Heart right ventricle (tissue), 16 donors: ENCODE measurements at regions not wholly inside any gene's neighbourhood (a gene's known extent, or its start where the extent isn't known, plus 50 kb on each side); places are given as distances from the start of the nearest gene placed in this dataset.

Experiments
- ATAC-seq, 8 donors: fragments of 200-7000 bp; cut with Tn5 transposase; one replicate each; pipeline ENCODE4 v1.9.1; 2020; ENCODE audit warnings: mild to moderate bottlenecking in 8 of 8, moderate library complexity in 8 of 8, moderate number of reproducible peaks in 1 of 8
- DNase-seq, 2 donors: peaks; one replicate each; pipeline ENCODE4 v3.0.0-alpha.2; 2020
- H3K27ac ChIP-seq, 10 donors: fragments of 200-600 bp; sonication (generic) in 2 of 10; one replicate each; pipeline versions ENCODE4 v1.5.0 to v1.8.0; 2020 to 2022; ENCODE audit warnings: mild to moderate bottlenecking in 3 of 10
- H3K27me3 ChIP-seq, 7 donors: fragments of 200-600 bp; one replicate each; pipeline ENCODE4 v1.8.0; 2021 to 2022; ENCODE audit warnings: mild to moderate bottlenecking in 2 of 7
- H3K36me3 ChIP-seq, 9 donors: fragments of 200-600 bp; sonication (generic) in 1 of 9; one replicate each; pipeline versions ENCODE4 v1.5.0 to v1.8.0; 2020 to 2022; ENCODE audit warnings: mild to moderate bottlenecking in 2 of 9
- H3K4me1 ChIP-seq, 9 donors: fragments of 200-600 bp; sonication (generic) in 1 of 9; one replicate each; pipeline versions ENCODE4 v1.5.0 to v1.8.0; 2020 to 2022; ENCODE audit warnings: mild to moderate bottlenecking in 4 of 9
- H3K4me3 ChIP-seq, 10 donors: fragments of 200-600 bp; sonication (generic) in 2 of 10; one replicate each; pipeline versions ENCODE4 v1.5.0 to v1.8.0; 2020 to 2022; ENCODE audit warnings: mild to moderate bottlenecking in 7 of 10, moderate library complexity in 2 of 10
- H3K9me3 ChIP-seq, 11 donors: fragments of 200-600 bp in 10 of 11; sonication (generic) in 2 of 11; one replicate each; pipeline versions ENCODE4 v1.5.0 to v1.8.0; 2013 to 2022; ENCODE audit warnings: mild to moderate bottlenecking in 2 of 11, control low read depth in 1 of 11, moderate library complexity in 1 of 11
- WGBS, 2 donors: extraction: QIAGEN DNeasy Blood & Tissue Kit; methylation state at CpG; one replicate each; pipeline ENCODE4 v1.1.7; 2013; ENCODE audit warnings: inconsistent platforms in 1 of 2; 5-methylcytosine and 5-hydroxymethylcytosine counted together
- intact Hi-C, 10 donors: fragments of 100-400 bp; cut with DNase I; formaldehyde crosslinking; loops; one replicate each; pipeline versions ENCODE4 v1.11.1 to v1.14.2; 2022
- TF ChIP-seq, protein P1 (sequence below), 9 donors: fragments of 200-600 bp; sonication (generic) in 2 of 9; IDR thresholded peaks; one replicate each; pipeline versions ENCODE4 v1.5.0 to v1.8.0; 2021 to 2022; ENCODE audit warnings: antibody characterized with exemption in 9 of 9, mild to moderate bottlenecking in 5 of 9, moderate library complexity in 1 of 9
- donor health status: Arrhythmogenic right ventricular cardiomyopathy.
- donor health status: ischemic (EF 13 %, LVEDD 7.1; RV severe dilation, severe dysfunction).
- donor health status: healthy with polysubstance abuse.
- donor health status: DM: no; HTN: yes; CAD: no.
- donor health status: DM: no; HTN: no; CAD: no.
- donor health status: ischemic (EF 25% LVEDD 6.9; RV normal size, moderate dysfunction).
- donor health status: ischemic (EF 25% LVEDD 5.7; RV mildly dilated, moderate dysfunction).
- donor health status: healthy.
- donor health status: DM: yes; HTN: yes; CAD: no.
- donor health status: Ischemic cardiomyopathy.
- donor health status: ischemic (EF 35%, LVEDD 5.7; RV mildly dilated, moderate dysfunction).
- donor health status: nonischemic (EF 11% LVEDD 7.7; RV severe dilation, severe dysfunction).
- donor health status: DM: yes; HTN: yes; CAD: no.
- donor health status: PGD.
- donor health status: ischemic (EF 29% LVEDD 5.4; RV normal size, mild dysfunction).
- donor health status: nonischemic (EF 23%, LVEDD 6.1; RV moderate dilation, normal function).

DNA sequence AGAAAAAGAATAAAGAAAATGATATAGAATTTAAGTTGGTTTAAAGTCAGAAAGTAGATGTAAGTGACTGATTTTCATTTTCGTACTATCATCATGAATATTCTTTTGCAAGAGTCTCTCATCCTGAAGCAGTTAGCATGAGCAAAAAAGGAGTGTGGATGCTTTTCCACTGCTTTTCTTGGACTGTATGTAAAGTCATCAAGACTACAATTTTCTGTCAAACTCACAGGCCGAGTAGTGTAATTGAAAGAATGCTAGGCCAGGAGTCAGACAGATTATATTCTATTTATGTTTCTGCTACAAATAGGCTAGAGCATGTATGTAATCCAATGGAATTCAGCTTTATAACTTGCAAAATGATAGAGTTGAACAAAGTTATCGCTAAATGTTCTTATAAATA is 197.1 kb upstream of the SPOCK3 start:
- TF ChIP-seq, protein P1, sequence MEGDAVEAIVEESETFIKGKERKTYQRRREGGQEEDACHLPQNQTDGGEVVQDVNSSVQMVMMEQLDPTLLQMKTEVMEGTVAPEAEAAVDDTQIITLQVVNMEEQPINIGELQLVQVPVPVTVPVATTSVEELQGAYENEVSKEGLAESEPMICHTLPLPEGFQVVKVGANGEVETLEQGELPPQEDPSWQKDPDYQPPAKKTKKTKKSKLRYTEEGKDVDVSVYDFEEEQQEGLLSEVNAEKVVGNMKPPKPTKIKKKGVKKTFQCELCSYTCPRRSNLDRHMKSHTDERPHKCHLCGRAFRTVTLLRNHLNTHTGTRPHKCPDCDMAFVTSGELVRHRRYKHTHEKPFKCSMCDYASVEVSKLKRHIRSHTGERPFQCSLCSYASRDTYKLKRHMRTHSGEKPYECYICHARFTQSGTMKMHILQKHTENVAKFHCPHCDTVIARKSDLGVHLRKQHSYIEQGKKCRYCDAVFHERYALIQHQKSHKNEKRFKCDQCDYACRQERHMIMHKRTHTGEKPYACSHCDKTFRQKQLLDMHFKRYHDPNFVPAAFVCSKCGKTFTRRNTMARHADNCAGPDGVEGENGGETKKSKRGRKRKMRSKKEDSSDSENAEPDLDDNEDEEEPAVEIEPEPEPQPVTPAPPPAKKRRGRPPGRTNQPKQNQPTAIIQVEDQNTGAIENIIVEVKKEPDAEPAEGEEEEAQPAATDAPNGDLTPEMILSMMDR (IDR thresholded peaks at IDR 0.05) = no peak
- DNase-seq = no peak

DNA sequence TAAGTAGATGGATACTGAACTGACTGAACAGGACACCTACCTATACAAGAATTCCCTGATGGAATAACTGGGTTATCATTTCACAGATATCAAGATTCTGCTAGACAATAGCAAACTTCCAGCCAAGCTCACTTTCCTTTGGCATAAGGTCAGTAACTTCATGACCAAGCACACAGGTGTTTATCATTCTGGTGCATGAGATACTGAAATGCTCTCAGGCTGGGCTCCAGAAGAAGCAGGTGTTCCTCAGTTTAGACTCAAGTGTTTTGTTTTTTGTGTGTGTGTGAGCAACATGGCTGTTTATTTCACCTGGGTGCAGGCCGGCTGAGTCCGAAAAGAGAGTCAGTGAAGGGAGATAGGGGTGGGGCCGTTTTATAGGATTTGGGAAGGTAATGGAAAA is 201.5 kb upstream of the SPOCK3 start:
- Histone ChIP-seq H3K27ac (no peak overlapping the region), H3K4me1 (no peaks in the 10 kb centered on the region), H3K27me3 (no peaks in the 10 kb centered on the region), H3K9me3 (peaks cover 0 to 21% (median 3%) of the 10 kb centered on the region in 11 donors), H3K4me3 (no peak overlapping the region), H3K36me3 (no peaks in the 10 kb centered on the region)
- DNase-seq (no peak), ATAC-seq (no peak)
- intact Hi-C loops = no loop called here
- TF ChIP-seq, protein P1 (IDR thresholded peaks at IDR 0.05) = no peak
- WGBS, 2 donors = 83 to 85% methylated on average over 3 of the region's 3 CpGs

More for the DNA sequence above, 197.1 kb upstream of the SPOCK3 start:
- WGBS, 2 donors = 80% methylated on average over 3 of the region's 3 CpGs
- H3K9me3 ChIP-seq = peaks cover 0 to 21% (median 3%) of the 10 kb centered on the region in 11 donors
- no peak for ATAC-seq
- no peaks in the 10 kb centered on the region for H3K36me3 ChIP-seq
- no peaks in the 10 kb centered on the region for H3K27me3 ChIP-seq
- peaks cover 0 to 3% (median 0%) of the 10 kb centered on the region in 9 donors for H3K4me1 ChIP-seq
- no peak overlapping the region for H3K27ac ChIP-seq
- no peak overlapping the region for H3K4me3 ChIP-seq
- intact Hi-C loops = no loop called here

DNA sequence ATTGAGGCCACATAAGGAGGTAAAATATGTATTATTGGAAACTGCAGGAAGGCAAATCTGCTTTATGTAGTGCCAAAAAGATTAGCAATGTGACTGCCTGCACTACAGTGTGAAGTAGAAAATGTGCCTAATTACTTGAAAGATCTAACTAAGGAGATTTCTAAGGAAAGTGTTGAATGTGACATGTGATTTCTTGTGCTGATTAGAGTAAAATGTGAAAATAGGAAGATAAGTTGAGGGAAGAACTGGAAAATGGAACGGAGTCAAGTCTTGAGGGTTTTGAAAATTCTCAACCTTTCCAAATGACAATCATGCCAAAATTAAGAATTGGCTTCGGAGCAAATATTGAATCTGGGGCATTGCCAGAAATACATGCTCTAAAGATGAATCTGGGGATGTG is 209.5 kb upstream of the SPOCK3 start:
- Histone ChIP-seq H3K9me3 (no peaks in the 10 kb centered on the region), H3K36me3 (no peaks in the 10 kb centered on the region), H3K4me3 (no peak overlapping the region), H3K4me1 (no peaks in the 10 kb centered on the region), H3K27ac (no peak overlapping the region), H3K27me3 (no peaks in the 10 kb centered on the region)
- ATAC-seq = no peak
- TF ChIP-seq, protein P1 (IDR thresholded peaks at IDR 0.05) = no peak
- WGBS, 2 donors = 56 to 68% methylated on average over 2 of the region's 2 CpGs
- DNase-seq = no peak
- intact Hi-C loops = no loop called here

DNA sequence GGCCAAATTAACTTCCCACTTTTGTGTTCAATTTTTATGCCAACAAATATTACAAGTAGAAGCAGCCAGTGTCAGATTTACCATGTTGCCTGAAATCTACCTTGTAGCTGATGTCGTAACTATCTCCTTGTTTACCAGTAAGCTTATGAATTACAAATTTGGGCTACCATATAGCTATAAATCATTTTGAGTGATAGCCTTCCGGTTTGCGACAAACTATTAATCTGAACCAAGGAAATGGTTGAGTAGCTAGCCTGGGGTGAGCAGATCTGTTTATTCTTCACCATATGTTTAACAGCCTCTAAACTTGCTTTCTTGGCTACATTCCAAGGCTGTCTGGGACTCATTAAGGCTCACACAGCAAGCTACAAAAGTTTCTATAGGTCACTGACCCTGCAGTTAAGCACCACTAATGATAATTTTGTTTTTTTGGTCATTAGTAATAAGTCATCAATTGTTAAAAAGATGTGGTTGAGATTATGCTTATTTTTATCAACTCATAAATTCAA is 218.7 kb upstream of the SPOCK3 start:
- H3K9me3 ChIP-seq = no peaks in the 10 kb centered on the region
- DNase-seq (no peak), ATAC-seq (no peak)
- H3K4me1 ChIP-seq = no peaks in the 10 kb centered on the region
- intact Hi-C loops = no loop called here
- H3K27me3 ChIP-seq = no peaks in the 10 kb centered on the region
- no peak overlapping the region for H3K4me3 ChIP-seq
- no peak overlapping the region for H3K27ac ChIP-seq
- 76 to 85% methylated on average over 3 of the region's 3 CpGs for WGBS, 2 donors
- TF ChIP-seq, protein P1 (IDR thresholded peaks at IDR 0.05) = no peak
- H3K36me3 ChIP-seq = no peaks in the 10 kb centered on the region
